Stomach smooth muscle (tissue), 2 donors: ENCODE measurements at regions not wholly inside any gene's neighbourhood (a gene's known extent, or its start where the extent isn't known, plus 50 kb on each side); places are given as distances from the start of the nearest gene placed in this dataset.
"Not testable (repeated sequence)": the region's sequence is repeated elsewhere in the genome, so short reads cannot be mapped to it uniquely, and the experiment has no call there.

Experiments used
- H3K27ac ChIP-seq: one replicate; pipeline ENCODE4 v1.7.0; 2013; ENCODE audit warnings: mild to moderate bottlenecking, low read length, inconsistent platforms
- H3K27me3 ChIP-seq, 2 donors: one replicate each; pipeline ENCODE4 v1.7.0; 2013; ENCODE audit warnings: low read length in 2 of 2; ENCODE audit not compliant: insufficient read depth in 2 of 2, control insufficient read depth in 1 of 2
- H3K36me3 ChIP-seq, 2 donors: one replicate each; pipeline ENCODE4 v1.7.0; 2013; ENCODE audit warnings: low read length in 2 of 2; ENCODE audit not compliant: control insufficient read depth in 2 of 2, insufficient read depth in 2 of 2
- H3K4me1 ChIP-seq: one replicate; pipeline ENCODE4 v1.7.0; 2013; ENCODE audit warnings: low read length; ENCODE audit not compliant: control insufficient read depth, insufficient read depth
- H3K4me3 ChIP-seq, 2 donors: one replicate each; pipeline ENCODE4 v1.7.0; 2013; ENCODE audit warnings: low read length in 2 of 2
- H3K9ac ChIP-seq, 2 donors: one replicate each; pipeline ENCODE4 v1.7.0; 2013; ENCODE audit warnings: low read length in 2 of 2, mild to moderate bottlenecking in 1 of 2
- H3K9me3 ChIP-seq, 2 donors: one replicate each; pipeline ENCODE4 v1.7.0; 2013; ENCODE audit warnings: low read length in 2 of 2; ENCODE audit not compliant: control insufficient read depth in 2 of 2
- donor health status: healthy.
- donor health status: Pancreatic carcinoma.

DNA sequence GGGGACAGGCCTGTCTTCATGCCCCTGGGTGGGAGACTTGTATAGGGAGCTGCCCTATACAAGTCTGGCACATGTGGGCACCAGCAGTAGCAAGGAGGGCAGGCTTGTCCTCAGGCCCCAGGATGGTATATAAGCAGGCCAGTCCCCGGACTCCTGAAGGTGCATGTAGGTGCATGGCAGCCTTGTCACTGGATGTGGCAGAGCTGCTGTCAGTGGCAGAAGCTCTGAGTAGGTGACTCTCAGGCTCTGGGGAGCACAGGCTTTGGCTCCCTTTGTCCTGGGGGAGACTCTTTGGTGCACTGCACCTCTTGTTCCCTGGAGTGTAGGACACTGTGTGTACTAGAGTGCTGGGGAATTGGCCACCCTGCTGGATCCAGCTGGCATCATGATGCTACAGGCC, 376.7 kb upstream of the DIPK2B start:
- no peak overlapping the region for H3K9ac ChIP-seq
- peaks cover 0 to 5% of the 10 kb centered on the region in 2 donors for H3K27me3 ChIP-seq
- H3K36me3 ChIP-seq: no peaks in the 10 kb centered on the region
- no peak overlapping the region for H3K4me3 ChIP-seq
- H3K27ac ChIP-seq: no peak overlapping the region
- H3K9me3 ChIP-seq: peaks cover 4 to 5% of the 10 kb centered on the region in 2 donors
- H3K4me1 ChIP-seq: no peaks in the 10 kb centered on the region

DNA sequence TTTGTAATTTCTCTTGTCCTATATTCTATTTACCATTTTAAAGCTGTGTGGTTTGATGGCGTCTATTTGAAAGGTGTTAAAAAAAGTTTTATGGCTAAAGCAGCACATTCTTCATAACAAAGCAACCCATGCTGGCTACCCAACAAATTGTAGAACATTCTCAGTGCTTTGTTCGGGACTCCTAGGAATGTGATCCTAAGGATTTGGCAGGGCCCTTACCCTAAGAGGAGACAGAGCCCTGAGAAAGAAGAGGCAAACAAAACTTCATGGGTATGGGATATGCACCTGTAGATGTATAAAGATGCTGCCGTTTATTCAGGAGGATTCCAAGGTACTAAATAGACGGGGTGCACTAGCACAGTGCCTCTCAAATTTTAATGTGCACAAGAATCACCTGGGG, 370.8 kb upstream of the DIPK2B start:
- no peaks in the 10 kb centered on the region for H3K9me3 ChIP-seq
- H3K36me3 ChIP-seq: no peaks in the 10 kb centered on the region
- H3K4me1 ChIP-seq: no peaks in the 10 kb centered on the region
- no peak overlapping the region for H3K4me3 ChIP-seq
- no peak overlapping the region for H3K9ac ChIP-seq
- H3K27me3 ChIP-seq: peaks cover 0 to under 1% of the 10 kb centered on the region in 2 donors
- no peak overlapping the region for H3K27ac ChIP-seq

DNA sequence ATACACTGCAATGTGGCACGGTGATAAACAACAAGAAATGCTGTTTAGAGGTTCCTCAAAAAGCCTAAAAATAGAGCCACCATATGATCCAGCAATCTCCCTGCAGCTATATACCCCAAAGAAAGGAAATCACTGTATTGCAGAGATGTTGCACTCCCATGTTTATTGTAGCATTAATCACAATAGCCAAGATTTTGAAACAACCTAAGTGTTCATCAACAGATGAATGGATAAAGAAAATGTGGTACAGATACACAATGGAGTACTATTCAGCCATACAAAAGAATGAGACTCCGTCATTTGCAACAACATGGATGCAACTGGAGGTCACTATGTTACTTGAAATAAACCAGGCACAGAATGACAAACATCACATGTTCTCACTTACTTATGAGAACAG, 365.8 kb upstream of the DIPK2B start:
- Histone ChIP-seq H3K9ac (no peak overlapping the region), H3K4me1 (no peaks in the 10 kb centered on the region), H3K27ac (no peak overlapping the region), H3K4me3 (no peak overlapping the region), H3K36me3 (no peaks in the 10 kb centered on the region), H3K27me3 (no peaks in the 10 kb centered on the region), H3K9me3 (peaks cover 0 to 2% of the 10 kb centered on the region in 2 donors)

DNA sequence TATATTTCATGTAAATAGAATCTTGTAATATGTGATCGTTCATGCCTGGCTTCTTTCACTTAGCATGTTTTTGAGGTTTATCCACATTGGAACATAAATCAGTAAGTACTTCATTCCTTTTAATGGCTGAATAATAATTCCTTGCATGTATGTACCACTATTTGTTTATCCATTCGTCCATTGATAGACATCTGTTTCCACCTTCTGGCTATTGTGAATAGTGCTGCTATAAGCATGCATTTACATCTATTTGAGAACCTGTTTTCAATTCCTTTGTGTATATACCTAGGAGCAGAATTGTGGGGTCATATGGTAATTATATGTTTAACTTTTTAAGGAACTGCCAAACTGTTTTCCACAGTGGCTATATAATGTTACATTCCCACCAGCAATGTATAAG, 356.7 kb upstream of the DIPK2B start:
- H3K4me1 ChIP-seq: no peaks in the 10 kb centered on the region
- H3K36me3 ChIP-seq: no peaks in the 10 kb centered on the region
- no peak overlapping the region for H3K27ac ChIP-seq
- H3K27me3 ChIP-seq: peaks cover 0 to 4% of the 10 kb centered on the region in 2 donors
- H3K9me3 ChIP-seq: no peaks in the 10 kb centered on the region
- H3K9ac ChIP-seq: no peak overlapping the region
- no peak overlapping the region for H3K4me3 ChIP-seq

DNA sequence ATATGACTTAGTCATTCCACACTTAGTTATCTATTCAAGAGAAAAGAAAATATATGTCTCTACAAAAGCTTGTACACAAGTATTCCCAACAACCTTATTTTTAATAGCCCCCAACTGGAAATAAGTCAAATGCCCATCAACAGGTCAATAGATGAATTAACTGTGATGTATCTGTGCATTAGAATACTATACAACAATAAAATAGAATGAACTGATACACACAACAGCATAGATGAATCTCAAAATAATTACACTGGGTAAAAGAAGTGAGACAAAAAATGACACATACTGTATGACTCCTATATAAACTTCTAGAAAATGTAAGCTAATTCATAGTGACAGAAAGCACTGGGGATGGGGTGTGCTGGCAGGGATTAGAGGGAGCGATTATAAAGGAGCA, 354.1 kb upstream of the DIPK2B start:
- no peaks in the 10 kb centered on the region for H3K4me1 ChIP-seq
- H3K9me3 ChIP-seq: no peaks in the 10 kb centered on the region
- H3K27ac ChIP-seq: no peak overlapping the region
- no peak overlapping the region for H3K4me3 ChIP-seq
- no peaks in the 10 kb centered on the region for H3K36me3 ChIP-seq
- H3K27me3 ChIP-seq: peaks cover 0 to 4% of the 10 kb centered on the region in 2 donors
- H3K9ac ChIP-seq: no peak overlapping the region

DNA sequence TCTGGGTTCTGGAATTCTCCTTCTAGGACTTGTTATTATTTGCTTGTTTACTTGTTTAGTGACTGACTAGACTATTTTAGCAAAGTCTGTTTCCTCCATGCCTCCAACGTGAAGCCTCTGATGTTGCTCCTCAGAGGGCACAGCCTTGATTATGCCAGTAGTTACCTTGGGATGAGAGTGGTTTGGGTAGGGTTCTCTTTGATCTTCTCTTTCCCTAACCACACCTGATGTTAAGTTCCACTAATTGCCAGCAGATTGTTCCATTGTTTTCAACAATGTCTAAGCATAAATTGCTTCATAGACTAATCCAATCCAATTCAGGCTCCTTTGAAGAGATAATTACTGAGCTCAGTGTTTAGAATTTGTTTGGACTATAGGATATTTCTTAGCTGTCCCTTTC, 352.7 kb upstream of the DIPK2B start:
- H3K4me1 ChIP-seq: no peaks in the 10 kb centered on the region
- H3K9me3 ChIP-seq: no peaks in the 10 kb centered on the region
- H3K27me3 ChIP-seq: peaks cover 0 to 4% of the 10 kb centered on the region in 2 donors
- no peak overlapping the region for H3K4me3 ChIP-seq
- H3K27ac ChIP-seq: no peak overlapping the region
- H3K9ac ChIP-seq: no peak overlapping the region
- no peaks in the 10 kb centered on the region for H3K36me3 ChIP-seq

DNA sequence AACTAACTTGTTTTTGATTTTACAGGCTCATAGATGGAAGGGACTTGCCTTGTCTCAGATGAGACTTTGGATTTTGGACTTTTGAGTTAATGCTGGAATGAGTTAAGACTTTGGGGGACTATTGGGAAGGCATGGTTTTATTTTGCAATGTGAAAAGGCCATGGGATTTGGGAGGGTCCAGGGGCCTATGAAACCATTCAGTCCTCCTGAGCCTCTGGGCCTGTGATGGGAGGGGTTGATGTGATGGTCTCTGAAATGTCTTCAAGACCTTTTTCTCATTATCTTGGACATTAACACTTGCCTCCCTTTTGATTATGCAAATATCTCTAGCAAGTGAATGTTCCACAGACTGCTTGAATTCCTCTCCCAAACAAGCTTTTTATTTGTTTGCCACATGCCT, 346.0 kb upstream of the DIPK2B start:
- H3K9ac ChIP-seq, H3K27ac ChIP-seq, H3K4me1 ChIP-seq, H3K9me3 ChIP-seq, H3K4me3 ChIP-seq, H3K36me3 ChIP-seq, H3K27me3 ChIP-seq: not testable (repeated sequence)

DNA sequence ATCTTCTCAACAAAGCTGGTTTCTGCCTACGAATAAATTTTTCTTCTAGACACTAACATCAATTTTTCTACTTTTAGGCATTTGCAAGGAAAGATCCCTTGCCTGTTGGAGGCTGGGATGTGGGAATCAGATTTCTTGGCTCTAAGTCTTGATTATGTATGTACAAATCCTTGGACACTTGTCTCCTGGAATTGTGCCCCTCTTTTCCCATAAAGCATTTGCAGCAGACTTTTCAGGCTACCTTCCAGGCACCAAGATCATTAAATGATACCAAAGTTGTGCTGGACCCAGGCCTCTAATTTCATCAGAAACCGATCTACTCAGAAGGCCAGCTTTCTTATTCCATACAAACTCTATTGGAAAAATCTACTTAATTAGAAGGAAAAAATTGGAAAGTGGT, 339.5 kb upstream of the DIPK2B start:
- no peak overlapping the region for H3K9ac ChIP-seq
- no peaks in the 10 kb centered on the region for H3K4me1 ChIP-seq
- no peaks in the 10 kb centered on the region for H3K36me3 ChIP-seq

DNA sequence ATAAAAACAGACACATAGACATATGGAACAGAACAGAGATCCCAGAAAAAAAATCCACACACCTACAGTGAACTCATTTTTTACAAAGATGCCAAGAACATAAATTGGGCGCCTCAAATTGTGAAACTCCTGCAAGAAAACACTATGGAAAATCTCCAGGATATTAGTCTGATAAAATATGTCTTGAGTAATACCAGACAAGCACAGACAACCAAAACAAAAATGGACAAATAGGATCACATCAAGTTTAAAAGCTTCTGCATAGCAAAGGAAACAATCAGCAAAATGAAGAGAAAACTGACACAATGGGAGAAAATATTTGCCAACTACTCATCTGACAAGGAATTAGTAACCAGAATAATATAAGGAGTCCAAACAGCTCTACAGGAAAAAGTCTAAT, 337.3 kb upstream of the DIPK2B start:
- Histone ChIP-seq H3K9me3 (no peaks in the 10 kb centered on the region), H3K36me3 (no peaks in the 10 kb centered on the region), H3K4me1 (no peaks in the 10 kb centered on the region)

More for the DNA sequence above, 339.5 kb upstream of the DIPK2B start:
- Histone ChIP-seq H3K4me3 (no peak overlapping the region), H3K9me3 (no peaks in the 10 kb centered on the region), H3K27ac (no peak overlapping the region), H3K27me3 (peaks cover 0 to 3% of the 10 kb centered on the region in 2 donors)

DNA sequence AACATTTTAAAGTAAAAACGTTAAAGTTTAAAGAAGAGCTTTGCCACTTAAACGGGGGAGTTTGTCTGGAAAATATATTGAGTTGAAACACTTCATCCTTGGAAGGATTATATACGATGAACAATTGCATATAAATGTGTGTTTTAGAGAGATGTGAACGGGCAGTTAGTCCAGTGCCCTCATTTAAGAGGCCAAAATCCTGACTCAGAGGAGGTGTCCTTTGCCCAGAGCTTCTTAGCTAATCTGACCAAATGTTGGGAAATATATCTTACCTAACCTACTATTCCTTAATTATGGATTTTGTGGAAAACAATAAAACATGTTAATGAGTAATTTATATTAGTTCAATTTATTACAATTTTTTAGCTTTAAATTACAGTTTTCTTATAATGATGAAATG, 327.2 kb upstream of the DIPK2B start:
- Histone ChIP-seq H3K27ac (no peak overlapping the region), H3K27me3 (peaks cover 0 to 3% of the 10 kb centered on the region in 2 donors), H3K9me3 (no peaks in the 10 kb centered on the region), H3K9ac (no peak overlapping the region), H3K36me3 (no peaks in the 10 kb centered on the region), H3K4me1 (no peaks in the 10 kb centered on the region), H3K4me3 (no peak overlapping the region)

More for the DNA sequence above, 337.3 kb upstream of the DIPK2B start:
- no peak overlapping the region for H3K9ac ChIP-seq
- H3K27ac ChIP-seq: no peak overlapping the region
- no peak overlapping the region for H3K4me3 ChIP-seq
- peaks cover 0 to 4% of the 10 kb centered on the region in 2 donors for H3K27me3 ChIP-seq

DNA sequence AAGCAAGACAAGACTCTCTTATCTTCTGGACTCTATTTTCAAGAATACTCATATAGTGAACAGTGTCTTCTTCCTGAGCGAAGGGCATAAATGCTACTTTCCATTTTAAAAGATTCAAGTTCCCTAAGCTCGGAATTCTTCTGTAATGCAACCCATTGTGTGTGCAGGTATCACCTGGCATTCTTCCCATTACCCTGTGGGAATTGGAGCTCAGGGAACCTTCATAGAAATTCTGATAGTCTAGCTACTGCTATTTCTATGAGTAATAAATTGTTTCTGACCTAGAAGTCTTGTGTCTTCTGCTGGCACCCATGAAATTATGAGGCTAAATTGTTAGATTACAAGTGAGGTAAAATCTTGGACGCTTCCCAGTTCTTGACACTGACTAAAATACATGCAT, 324.1 kb upstream of the DIPK2B start:
- Histone ChIP-seq H3K9ac (no peak overlapping the region), H3K4me1 (no peaks in the 10 kb centered on the region), H3K27me3 (no peaks in the 10 kb centered on the region), H3K4me3 (no peak overlapping the region), H3K27ac (no peak overlapping the region), H3K36me3 (no peaks in the 10 kb centered on the region), H3K9me3 (no peaks in the 10 kb centered on the region)
